ENCODE measurements at regions not wholly inside any gene's neighbourhood (a gene's known extent, or its start where the extent isn't known, plus 50 kb on each side); places are given as distances from the start of the nearest gene placed in this dataset.

- TF ChIP-seq CTCF (tag by site-specific recombination; IDR thresholded peaks at IDR 0.05) (no peak), ZNF311 (tag by site-specific recombination; IDR thresholded peaks at IDR 0.05; ENCODE audit: borderline replicate concordance) (no peak), ZNF600 (tag by site-specific recombination; IDR thresholded peaks at IDR 0.05) (no peak)
Observed at GRCh38 chr5:19047277-19047676, 940.7 kb downstream of the CDH18 start.

Data from HEK293 (cell line).